Activated gamma-delta T cell treated with Interleukin-2 at 50 U/mL for 16 hours (primary cell): ENCODE measurements at regions not wholly inside any gene's neighbourhood (a gene's known extent, or its start where the extent isn't known, plus 50 kb on each side); places are given as distances from the start of the nearest gene placed in this dataset.
A peak's percentile ranks its signal among the peaks of the same experiment; 100 is the strongest.

Experiments
- DNase-seq: peaks from one replicate; pipeline ENCODE4 v3.0.0-alpha.2; 2020

DNA sequence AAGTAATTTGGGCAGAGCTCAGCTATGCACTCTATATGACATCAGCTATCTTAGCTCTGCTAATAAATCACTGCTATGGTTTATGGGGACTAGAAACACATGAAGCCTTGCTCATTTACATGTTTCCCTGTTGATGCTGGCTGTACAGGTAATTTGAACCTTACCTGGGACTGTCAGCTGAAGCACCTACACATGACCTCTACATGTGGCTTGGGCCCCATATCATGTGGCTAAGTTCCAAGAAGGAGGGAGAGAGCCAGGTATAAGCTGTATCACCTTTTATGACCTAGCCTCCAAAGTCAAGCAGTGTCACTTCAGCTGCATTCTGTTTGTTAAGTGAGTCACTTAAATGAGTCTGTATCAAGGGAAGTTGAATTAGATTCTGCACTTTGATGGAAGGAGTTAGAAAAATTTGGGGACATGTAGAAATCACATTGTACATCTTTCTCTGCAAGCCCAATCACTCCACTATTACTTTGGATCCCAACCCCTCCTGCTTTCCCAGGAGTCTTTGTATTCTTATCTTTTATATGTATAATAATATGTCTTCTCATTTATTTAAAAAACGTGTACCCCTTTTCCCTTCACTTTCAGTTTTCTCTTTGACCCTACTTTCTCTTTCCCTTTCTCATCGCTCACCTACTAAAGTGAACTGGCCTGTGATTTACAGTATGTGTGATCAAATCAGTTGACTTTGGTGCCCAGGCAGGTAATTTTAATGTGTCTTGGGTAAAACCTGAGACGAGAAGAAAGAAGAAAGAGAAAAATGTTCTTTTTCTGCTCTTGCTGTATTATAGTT, 53.4 kb upstream of the PRKACB start:
- DNase-seq = no peak

- DNase-seq = no peak
These were observed 54.2 kb upstream of the PRKACB start for GRCh38 chr1:84089867-84090266.

DNA sequence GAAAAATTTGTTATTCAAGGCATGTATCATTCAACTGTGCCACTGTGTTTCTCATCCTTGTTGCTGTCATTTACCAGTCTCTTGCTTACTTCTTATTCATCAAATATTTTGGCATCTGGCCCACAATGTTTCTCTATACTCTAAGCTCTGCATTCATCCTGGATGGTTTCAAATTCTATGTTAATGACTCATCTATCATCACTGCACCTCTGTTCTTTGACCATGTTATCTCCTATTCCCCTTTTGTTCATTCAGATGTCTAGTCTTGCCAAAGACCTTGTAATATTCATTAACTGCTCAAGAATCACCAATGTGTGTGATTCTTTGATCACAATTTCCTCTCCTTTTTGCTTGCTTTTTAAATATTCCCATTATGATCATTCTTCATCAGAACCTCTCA, 54.6 kb upstream of the PRKACB start:
- no peak for DNase-seq

DNA sequence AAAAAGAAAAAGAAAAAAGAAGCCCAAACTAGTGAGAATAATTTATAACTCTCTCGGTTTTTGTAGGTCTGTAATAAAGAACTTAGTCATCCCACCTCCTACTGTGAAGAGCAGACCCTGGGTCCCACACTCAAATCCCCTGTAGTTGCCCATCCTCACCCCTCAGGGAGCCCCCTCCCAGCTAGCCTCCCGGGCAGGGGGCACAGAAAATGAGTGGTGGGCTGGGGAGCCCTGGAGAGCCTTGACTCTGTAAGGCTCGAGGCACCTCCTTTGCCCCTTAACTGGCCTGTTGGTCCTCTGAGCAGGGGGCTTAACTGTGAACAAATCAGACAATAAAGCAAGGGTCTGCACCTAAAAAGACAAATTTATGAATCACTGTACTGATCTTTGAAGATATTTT, 57.5 kb upstream of the PRKACB start:
- DNase-seq = no peak

GRCh38 chr1:84086189-84086588, 57.9 kb upstream of the PRKACB start:
- DNase-seq = no peak

DNA sequence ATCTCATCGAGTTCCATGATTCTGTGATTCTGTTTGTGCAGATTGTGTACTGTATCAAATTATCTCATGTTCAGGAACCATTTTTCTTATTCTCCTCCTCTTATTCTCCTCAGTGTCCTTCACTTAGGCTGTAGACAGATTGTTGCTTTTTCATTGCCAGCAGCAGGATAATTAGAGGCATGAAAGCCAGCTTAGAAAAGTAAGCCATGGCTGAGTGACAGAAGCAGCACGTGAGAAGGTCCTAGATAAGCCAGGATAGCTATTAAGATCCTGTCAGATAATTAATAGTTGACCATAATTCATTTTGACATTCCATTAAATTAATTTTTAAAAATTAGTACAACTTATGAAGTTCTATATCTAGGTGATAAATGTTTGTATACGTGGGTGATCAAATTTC, 60.8 kb upstream of the PRKACB start:
- DNase-seq = no peak

GRCh38 chr1:84078842-84079202, 65.2 kb upstream of the PRKACB start:
- DNase-seq = no peak

GRCh38 chr1:84078108-84078841, 65.8 kb upstream of the PRKACB start:
- no peak for DNase-seq

DNA sequence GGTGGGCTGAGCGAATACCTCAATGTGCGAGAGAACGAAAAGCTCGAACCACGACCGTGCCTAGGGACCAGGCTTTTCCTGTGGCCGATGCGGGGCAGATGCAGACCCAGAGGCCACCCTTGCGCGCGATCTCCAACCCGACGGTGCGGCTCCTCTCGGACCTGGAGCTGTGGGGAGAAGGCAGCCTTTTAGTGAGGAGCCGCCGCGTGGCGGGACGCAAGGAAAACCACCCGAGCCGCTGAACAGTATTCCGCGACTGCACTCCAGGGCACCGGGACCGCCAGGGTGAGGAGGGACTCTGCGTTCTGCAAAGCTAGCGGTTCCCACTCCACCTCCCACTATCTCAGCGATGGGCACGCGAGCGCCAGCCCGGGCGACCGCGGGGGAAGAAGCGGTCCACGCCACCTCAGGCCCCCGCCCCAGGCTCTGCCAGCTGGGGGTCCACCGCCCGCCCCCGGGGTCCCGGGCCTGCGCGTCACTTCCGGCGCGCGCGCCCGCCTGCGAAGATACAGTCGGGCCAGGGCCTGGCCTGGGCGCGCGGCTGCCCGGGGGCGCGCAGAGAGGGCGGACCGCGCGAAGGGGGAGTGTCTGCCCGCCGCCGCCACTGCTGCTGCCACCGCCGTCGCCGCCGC, 66.5 kb upstream of the PRKACB start:
- peak; percentile 66 for DNase-seq

- no peak for DNase-seq
These were observed 70.8 kb upstream of the PRKACB start for GRCh38 chr1:84073266-84073665.

GRCh38 chr1:84069236-84069845, 70.4 kb upstream of the TTLL7 start:
- no peak for DNase-seq

DNA sequence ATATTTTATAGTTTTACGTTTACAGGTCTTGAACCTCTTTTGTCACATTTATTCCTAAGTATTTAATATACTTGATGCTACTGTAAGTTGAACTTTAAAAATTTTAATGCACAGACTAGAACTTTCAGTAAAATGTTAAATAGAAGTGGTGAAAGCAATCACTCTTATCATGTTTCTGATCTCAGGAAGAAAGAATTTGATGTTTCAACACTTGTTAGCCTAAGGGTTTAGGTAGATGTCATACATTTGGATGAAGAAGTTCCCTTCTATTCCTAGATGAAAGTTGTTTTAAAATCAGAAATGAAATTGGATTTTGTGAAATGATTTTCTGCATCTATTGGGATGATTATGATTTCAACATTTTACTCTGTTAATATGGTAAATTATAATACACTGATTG, 63.6 kb upstream of the TTLL7 start:
- no peak for DNase-seq

GRCh38 chr1:84061336-84061735, 62.4 kb upstream of the TTLL7 start:
- no peak for DNase-seq

- DNase-seq = no peak
These were observed 61.8 kb upstream of the TTLL7 start for GRCh38 chr1:84060781-84061180.

DNA sequence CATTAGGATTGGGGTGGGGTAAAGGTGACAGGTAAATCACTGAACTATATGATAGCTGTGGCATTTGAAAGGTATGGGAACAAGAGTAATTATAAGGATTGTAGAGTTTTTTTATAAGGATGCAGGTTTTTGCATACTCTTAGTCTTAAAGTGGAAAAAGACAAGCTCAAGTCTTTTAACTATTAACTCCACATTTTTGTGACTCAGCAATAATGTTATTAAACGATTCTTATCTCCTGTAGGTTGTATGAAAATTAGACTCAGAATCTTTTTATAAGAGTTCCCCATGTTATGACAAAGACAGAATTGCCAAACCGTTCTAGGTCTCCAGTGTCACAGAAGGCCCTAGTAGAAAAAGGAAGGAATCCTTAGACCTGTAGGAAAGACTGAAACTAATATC, 49.9 kb upstream of the TTLL7 start:
- no peak for DNase-seq
